Natural killer cell (primary cell): ENCODE measurements at regions not wholly inside any gene's neighbourhood (a gene's known extent, or its start where the extent isn't known, plus 50 kb on each side); places are given as distances from the start of the nearest gene placed in this dataset.
A peak's percentile ranks its signal among the peaks of the same experiment; 100 is the strongest.

Experiments used
- ATAC-seq, 3 donors: fragments of 150-1000 bp in 2 of 3; fragments of 200-7000 bp in 1 of 3; cut with Tn5 transposase; 1 replicate in 1 of 3; 2 replicates in 2 of 3; pipeline ENCODE4 v1.10.0; 2021; ENCODE audit warnings: mild to moderate bottlenecking in 2 of 3, moderate library complexity in 2 of 3
- DNase-seq, 2 donors: peaks; one replicate each; pipeline versions ENCODE4 v3.0.0 to v3.0.0-alpha.2; 2013 to 2021; ENCODE audit warnings: mixed read lengths in 1 of 2
- H3K27ac ChIP-seq: one replicate; pipeline ENCODE4 v1.5.1; 2013; ENCODE audit warnings: mild to moderate bottlenecking, low read length
- H3K27me3 ChIP-seq: one replicate; pipeline ENCODE4 v1.6.1; 2013; ENCODE audit warnings: low read length; ENCODE audit not compliant: control insufficient read depth, insufficient read depth
- H3K36me3 ChIP-seq: one replicate; pipeline ENCODE4 v1.6.1; 2013; ENCODE audit warnings: low read length; ENCODE audit not compliant: control insufficient read depth, insufficient read depth
- H3K4me1 ChIP-seq: one replicate; pipeline ENCODE4 v1.6.1; 2013; ENCODE audit warnings: low read length; ENCODE audit not compliant: control insufficient read depth, insufficient read depth
- H3K4me3 ChIP-seq: one replicate; pipeline ENCODE4 v1.5.1; 2013; ENCODE audit warnings: low read length
- H3K9me3 ChIP-seq: one replicate; pipeline ENCODE4 v1.6.1; 2013; ENCODE audit warnings: low read length; ENCODE audit not compliant: control insufficient read depth, insufficient read depth
- H3K27ac Mint-ChIP-seq, 2 donors: one replicate each; pipeline ENCODE4 v1.8.0; 2022; ENCODE audit warnings: mild to moderate bottlenecking in 2 of 2, mixed read lengths in 2 of 2, moderate library complexity in 1 of 2
- H3K27me3 Mint-ChIP-seq, 2 donors: one replicate each; pipeline ENCODE4 v1.8.0; 2022; ENCODE audit warnings: low read depth in 2 of 2, mixed read lengths in 2 of 2
- H3K36me3 Mint-ChIP-seq: one replicate; pipeline ENCODE4 v1.8.0; 2022; ENCODE audit warnings: mixed read lengths
- H3K4me1 Mint-ChIP-seq, 2 donors: one replicate each; pipeline ENCODE4 v1.8.0; 2022; ENCODE audit warnings: mixed read lengths in 2 of 2
- H3K4me3 Mint-ChIP-seq: one replicate; pipeline ENCODE4 v1.8.0; 2022; ENCODE audit warnings: mild to moderate bottlenecking, moderate library complexity, mixed read lengths
- H3K9me3 Mint-ChIP-seq, 2 donors: one replicate each; pipeline ENCODE4 v1.8.0; 2022; ENCODE audit warnings: mixed read lengths in 2 of 2
- WGBS: methylation state at CpG from one replicate; pipeline ENCODE4 v1.1.7; 2013; ENCODE audit warnings: missing lambda C conversion rate; ENCODE audit not compliant: insufficient coverage; 5-methylcytosine and 5-hydroxymethylcytosine counted together
- intact Hi-C: fragments of 100-400 bp; cut with micrococcal nuclease; formaldehyde crosslinking; loops from one replicate; pipeline ENCODE4 v1.14.2; 2022
- TF ChIP-seq, protein P1 (sequence below): fragments of 200-600 bp; IDR thresholded peaks from one replicate; pipeline ENCODE4 v1.8.0; 2022; ENCODE audit warnings: antibody characterized with exemption

DNA sequence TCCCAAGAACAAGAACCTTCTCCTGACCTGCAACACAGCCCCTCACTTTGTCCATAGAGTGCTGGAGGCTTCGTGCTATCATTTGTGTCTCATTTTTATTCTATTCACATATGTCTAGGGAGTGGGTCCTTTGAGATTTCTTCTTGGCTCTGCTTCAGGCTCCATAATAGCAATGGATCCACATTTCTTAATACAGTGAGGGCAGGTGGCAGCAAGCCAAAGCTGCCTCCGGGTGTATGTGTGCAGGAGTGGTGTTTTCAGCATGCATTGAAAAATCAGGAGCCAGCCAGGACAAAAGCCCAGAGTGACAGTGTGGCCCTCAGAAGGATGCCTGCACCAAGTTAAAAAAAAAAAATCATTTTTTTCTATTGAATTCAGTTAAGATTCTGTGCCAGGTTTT, 115.1 kb upstream of the PELI1 start:
- Mint-ChIP-seq H3K36me3 (no peaks in the 10 kb centered on the region), H3K27me3 (peaks cover 4 to 10% of the 10 kb centered on the region in 2 donors), H3K4me3 (no peak overlapping the region), H3K4me1 (peaks cover 6 to 7% of the 10 kb centered on the region in 2 donors), H3K9me3 (no peaks in the 10 kb centered on the region), H3K27ac (no peak overlapping the region)
- Histone ChIP-seq H3K4me3 (no peak overlapping the region), H3K27ac (no peak overlapping the region), H3K27me3 (no peaks in the 10 kb centered on the region), H3K4me1 (peaks cover 6% of the 10 kb centered on the region), H3K36me3 (no peaks in the 10 kb centered on the region), H3K9me3 (no peaks in the 10 kb centered on the region)
- WGBS = 94% methylated on average over 1 of the region's 2 CpGs
- TF ChIP-seq, protein P1, sequence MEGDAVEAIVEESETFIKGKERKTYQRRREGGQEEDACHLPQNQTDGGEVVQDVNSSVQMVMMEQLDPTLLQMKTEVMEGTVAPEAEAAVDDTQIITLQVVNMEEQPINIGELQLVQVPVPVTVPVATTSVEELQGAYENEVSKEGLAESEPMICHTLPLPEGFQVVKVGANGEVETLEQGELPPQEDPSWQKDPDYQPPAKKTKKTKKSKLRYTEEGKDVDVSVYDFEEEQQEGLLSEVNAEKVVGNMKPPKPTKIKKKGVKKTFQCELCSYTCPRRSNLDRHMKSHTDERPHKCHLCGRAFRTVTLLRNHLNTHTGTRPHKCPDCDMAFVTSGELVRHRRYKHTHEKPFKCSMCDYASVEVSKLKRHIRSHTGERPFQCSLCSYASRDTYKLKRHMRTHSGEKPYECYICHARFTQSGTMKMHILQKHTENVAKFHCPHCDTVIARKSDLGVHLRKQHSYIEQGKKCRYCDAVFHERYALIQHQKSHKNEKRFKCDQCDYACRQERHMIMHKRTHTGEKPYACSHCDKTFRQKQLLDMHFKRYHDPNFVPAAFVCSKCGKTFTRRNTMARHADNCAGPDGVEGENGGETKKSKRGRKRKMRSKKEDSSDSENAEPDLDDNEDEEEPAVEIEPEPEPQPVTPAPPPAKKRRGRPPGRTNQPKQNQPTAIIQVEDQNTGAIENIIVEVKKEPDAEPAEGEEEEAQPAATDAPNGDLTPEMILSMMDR = no peak
- no peak for ATAC-seq
- no peak for DNase-seq
- intact Hi-C loops = no loop called here

DNA sequence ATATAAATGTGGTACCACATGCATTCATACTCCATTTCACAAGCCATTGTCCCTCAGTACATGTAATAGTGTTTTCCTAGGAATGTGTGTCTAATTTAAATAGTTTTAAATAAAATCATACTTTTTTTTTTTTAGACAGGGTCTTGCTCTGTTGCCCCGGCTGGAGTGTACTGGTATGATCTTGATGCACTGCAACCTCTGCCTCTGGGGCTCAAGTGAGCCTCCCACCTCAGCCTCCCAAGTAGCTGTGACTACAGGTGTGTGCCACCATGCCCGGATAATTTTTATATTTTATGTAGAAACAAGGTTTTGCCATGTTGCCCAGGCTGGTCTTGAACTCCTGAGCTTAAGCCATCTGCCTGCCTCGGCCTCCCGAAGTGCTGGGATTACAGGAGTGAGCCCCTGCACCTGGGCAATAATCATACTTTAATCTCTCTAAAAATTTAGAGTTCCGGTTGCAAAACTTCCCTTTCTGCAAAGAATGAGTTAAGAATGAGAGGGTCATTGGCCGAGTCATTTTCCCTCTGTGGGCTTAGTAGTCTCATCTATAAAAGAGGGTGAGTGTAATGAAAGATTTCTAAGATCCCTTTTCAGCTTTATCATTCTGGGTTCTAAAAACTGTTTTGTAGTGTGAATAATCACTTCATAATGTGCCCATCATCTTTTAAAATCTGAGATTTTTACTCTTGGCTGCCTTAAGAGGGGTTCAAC, 116.0 kb upstream of the PELI1 start:
- Mint-ChIP-seq H3K27me3 (peaks cover 2 to 10% of the 10 kb centered on the region in 2 donors), H3K4me3 (no peak overlapping the region), H3K9me3 (no peaks in the 10 kb centered on the region), H3K4me1 (peaks cover 6 to 7% of the 10 kb centered on the region in 2 donors), H3K36me3 (no peaks in the 10 kb centered on the region), H3K27ac (peak overlapping the region in 1 of 2 donors; percentile 60)
- 59% methylated on average over 5 of the region's 6 CpGs for WGBS
- TF ChIP-seq, protein P1 = no peak
- H3K36me3 ChIP-seq = no peaks in the 10 kb centered on the region
- ATAC-seq (peak in 1 of 3 donors; percentile 27), DNase-seq (no peak)
- no peak overlapping the region for H3K4me3 ChIP-seq
- peak overlapping the region; percentile 44 for H3K27ac ChIP-seq
- intact Hi-C loops = no loop called here
- H3K27me3 ChIP-seq = no peaks in the 10 kb centered on the region
- peaks cover 6% of the 10 kb centered on the region for H3K4me1 ChIP-seq
- no peaks in the 10 kb centered on the region for H3K9me3 ChIP-seq

DNA sequence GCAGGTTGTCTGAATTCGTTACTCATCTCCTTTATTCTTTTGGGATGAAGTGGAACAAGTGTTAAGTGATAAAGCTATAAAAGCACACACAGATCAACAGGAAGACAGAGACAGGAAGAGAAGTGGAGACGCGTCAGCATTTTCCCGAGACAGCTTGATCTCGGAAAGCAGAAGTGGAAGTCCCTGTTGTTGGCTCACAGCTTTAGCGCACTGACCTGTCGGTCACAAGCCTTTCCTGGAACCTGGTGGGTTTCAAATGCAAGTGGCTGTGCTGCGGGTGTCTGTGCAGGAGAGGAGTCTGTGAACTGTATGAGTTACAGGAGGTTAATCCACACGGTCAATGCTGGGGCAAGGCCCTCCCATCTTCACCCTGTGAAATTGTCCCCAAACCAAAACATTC, 116.6 kb upstream of the PELI1 start:
- Mint-ChIP-seq H3K4me3 (no peak overlapping the region), H3K27me3 (peaks cover 2 to 16% of the 10 kb centered on the region in 2 donors), H3K27ac (peak overlapping the region in 1 of 2 donors; percentile 60), H3K9me3 (no peaks in the 10 kb centered on the region), H3K4me1 (peaks cover 6 to 7% of the 10 kb centered on the region in 2 donors), H3K36me3 (no peaks in the 10 kb centered on the region)
- Histone ChIP-seq H3K9me3 (no peaks in the 10 kb centered on the region), H3K4me3 (no peak overlapping the region), H3K27ac (peak overlapping the region; percentile 44), H3K27me3 (no peaks in the 10 kb centered on the region), H3K36me3 (no peaks in the 10 kb centered on the region), H3K4me1 (peaks cover 6% of the 10 kb centered on the region)
- 10% methylated on average over 9 of the region's 9 CpGs for WGBS
- ATAC-seq = peak in 2 of 3 donors; percentile 45 to 81
- intact Hi-C loops = no loop called here
- TF ChIP-seq, protein P1 = no peak
- DNase-seq = peak in 1 of 2 donors; percentile 48

DNA sequence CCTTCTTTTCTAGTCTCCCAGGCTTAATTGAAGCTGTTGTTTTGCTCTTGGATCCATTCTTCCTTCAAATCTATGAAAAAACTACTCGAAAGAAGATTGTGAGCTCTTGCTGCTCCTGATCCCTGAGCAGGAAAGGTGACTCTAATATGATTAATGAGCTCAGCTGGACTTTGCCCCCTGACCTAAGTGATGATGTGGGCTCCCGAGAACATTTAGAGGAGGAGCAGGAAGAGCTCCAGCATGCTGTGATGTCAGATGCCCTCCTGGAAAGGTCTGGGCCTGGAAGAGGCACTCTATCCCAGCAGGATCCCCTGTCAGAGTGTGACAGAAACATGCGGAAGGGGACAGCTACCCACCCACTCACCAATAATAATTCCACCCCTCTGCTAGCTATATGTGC, 117.9 kb upstream of the PELI1 start:
- Histone ChIP-seq H3K4me1 (peaks cover 6% of the 10 kb centered on the region), H3K36me3 (no peaks in the 10 kb centered on the region), H3K9me3 (no peaks in the 10 kb centered on the region), H3K4me3 (no peak overlapping the region), H3K27ac (no peak overlapping the region), H3K27me3 (no peaks in the 10 kb centered on the region)
- Mint-ChIP-seq H3K27me3 (peaks cover 2 to 19% of the 10 kb centered on the region in 2 donors), H3K36me3 (no peaks in the 10 kb centered on the region), H3K4me3 (no peak overlapping the region), H3K4me1 (peaks cover 6 to 7% of the 10 kb centered on the region in 2 donors), H3K27ac (no peak overlapping the region), H3K9me3 (no peaks in the 10 kb centered on the region)
- 95% methylated on average over 2 of the region's 3 CpGs for WGBS
- TF ChIP-seq, protein P1 = no peak
- DNase-seq (no peak), ATAC-seq (no peak)
- intact Hi-C loops = no loop called here
